ENCODE measurements at regions not wholly inside any gene's neighbourhood (a gene's known extent, or its start where the extent isn't known, plus 50 kb on each side); places are given as distances from the start of the nearest gene placed in this dataset.
"Not testable (repeated sequence)": the region's sequence is repeated elsewhere in the genome, so short reads cannot be mapped to it uniquely, and the experiment has no call there.

- H3K27me3 ChIP-seq (ENCODE audit: insufficient read depth, low read length); H3K9me3 ChIP-seq (ENCODE audit: control insufficient read depth in 1 of 2, insufficient read depth in 1 of 2, low read depth in 1 of 2, low read length in 2 of 2); POLR2A ChIA-PET; H3K4me2 ChIP-seq (ENCODE audit: low read length); DNase-seq (ENCODE audit: low read depth, low spot score); H4K20me1 ChIP-seq (ENCODE audit: insufficient read depth); H3K27ac ChIP-seq (ENCODE audit: low read depth, low read length); H3K9ac ChIP-seq (ENCODE audit: low read length); H3K9me2 ChIP-seq (ENCODE audit: insufficient read depth); RAD21 ChIA-PET (ENCODE audit: low non-redundant PET in 1 of 2, low total read pairs in 2 of 2, uncharacterized antibody in 2 of 2, unreplicated experiment in 2 of 2); H3K4me1 ChIP-seq (ENCODE audit: control insufficient read depth in 1 of 2, insufficient read depth in 2 of 2, low read length in 2 of 2); BruUV-seq (replicated peaks); intact Hi-C loops (cut with micrococcal nuclease); ATAC-seq; H3K4me3 ChIP-seq (replicated peaks in 1 of 2; ENCODE audit: low read depth in 1 of 2, low read length in 2 of 2); CTCF ChIA-PET; H2AFZ ChIP-seq (ENCODE audit: low read depth, low read length, poor library complexity, severe bottlenecking); H3K36me3 ChIP-seq (ENCODE audit: control insufficient read depth in 1 of 2, insufficient read depth in 2 of 2, low read length in 2 of 2); H3K79me2 ChIP-seq (ENCODE audit: insufficient read depth, low read length): not testable (repeated sequence)
These were observed 126.3 kb upstream of the UXS1 start for GRCh38 chr2:106320439-106320838.

DNA sequence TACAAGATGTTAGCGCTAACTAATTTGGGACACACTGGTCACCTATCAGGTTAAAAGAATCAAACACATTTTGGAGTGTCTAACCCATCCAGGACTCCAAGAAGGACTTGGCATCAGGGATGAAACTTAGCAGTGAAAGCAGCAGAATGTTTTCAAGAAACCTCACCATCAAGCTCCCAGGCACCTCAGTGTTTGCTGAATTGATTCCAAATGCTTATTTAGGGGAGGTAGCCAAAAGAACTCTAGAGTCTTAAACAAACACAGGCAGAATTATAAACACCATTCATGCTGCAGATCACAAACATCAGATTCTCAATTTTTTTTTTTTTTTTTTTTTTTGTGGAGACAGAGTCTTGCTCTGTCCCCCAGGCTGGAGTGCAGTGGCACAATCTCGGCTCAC is 122.8 kb upstream of the UXS1 start:
- Histone ChIP-seq H3K36me3 (ENCODE audit: control insufficient read depth in 1 of 2, insufficient read depth in 2 of 2, low read length in 2 of 2) (no peaks in the 10 kb centered on the region), H3K9me3 (ENCODE audit: control insufficient read depth in 1 of 2, insufficient read depth in 1 of 2, low read depth in 1 of 2, low read length in 2 of 2) (no peaks in the 10 kb centered on the region), H3K4me1 (ENCODE audit: control insufficient read depth in 1 of 2, insufficient read depth in 2 of 2, low read length in 2 of 2) (no peaks in the 10 kb centered on the region), H3K9me2 (ENCODE audit: insufficient read depth) (no peaks in the 10 kb centered on the region), H2AFZ (ENCODE audit: low read depth, low read length, poor library complexity, severe bottlenecking) (no peak overlapping the region), H4K20me1 (ENCODE audit: insufficient read depth) (no peaks in the 10 kb centered on the region), H3K79me2 (ENCODE audit: insufficient read depth, low read length) (no peaks in the 10 kb centered on the region), H3K4me2 (ENCODE audit: low read length) (no peak overlapping the region), H3K9ac (ENCODE audit: low read length) (no peak overlapping the region), H3K27ac (ENCODE audit: low read depth, low read length) (no peak overlapping the region), H3K27me3 (ENCODE audit: insufficient read depth, low read length) (no peaks in the 10 kb centered on the region), H3K4me3 (replicated peaks in 1 of 2; ENCODE audit: low read depth in 1 of 2, low read length in 2 of 2) (no peak overlapping the region)
- no peak for ATAC-seq
- CTCF ChIA-PET: no interaction called here
- no TSS peak for BruUV-seq (replicated peaks)
- POLR2A ChIA-PET: no interaction called here
- TF ChIP-seq POLR2A (IDR thresholded peaks at IDR 0.05; ENCODE audit: borderline replicate concordance, extremely low read depth, insufficient read depth, insufficient read length) (no peak), SIN3A (IDR thresholded peaks at IDR 0.05; ENCODE audit: low read depth) (no peak), ZFX (IDR thresholded peaks at IDR 0.05) (no peak), EZH2phosphoT487 (IDR thresholded peaks at IDR 0.05; ENCODE audit: borderline replicate concordance) (no peak), EGR1 (IDR thresholded peaks at IDR 0.05; ENCODE audit: low read depth) (no peak), ZNF274 (IDR thresholded peaks at IDR 0.05; ENCODE audit: low read depth, low read length) (no peak), MAX (IDR thresholded peaks at IDR 0.05) (no peak), SP1 (IDR thresholded peaks at IDR 0.05; ENCODE audit: low read depth) (no peak)
- DNase-seq (ENCODE audit: low read depth, low spot score): no peak
- RAD21 ChIA-PET (ENCODE audit: low non-redundant PET in 1 of 2, low total read pairs in 2 of 2, uncharacterized antibody in 2 of 2, unreplicated experiment in 2 of 2): no interaction called here
- intact Hi-C loops (cut with micrococcal nuclease): no loop called here
